ENCODE measurements at regions not wholly inside any gene's neighbourhood (a gene's known extent, or its start where the extent isn't known, plus 50 kb on each side); places are given as distances from the start of the nearest gene placed in this dataset.

- TF ChIP-seq CTCF (IDR thresholded peaks at IDR 0.05; ENCODE audit: low read length, missing control alignments) = no peak
- no peak for DNase-seq (ENCODE audit: low read depth)
- no peak overlapping the region for H3K4me3 ChIP-seq (replicated peaks; ENCODE audit: low read depth, low read length)
These were observed 620.6 kb downstream of the GALR1 start for GRCh38 chr18:77870199-77870598.

GRCh38 chr18:77870894-77871293 lies 621.2 kb downstream of the GALR1 start:
- TF ChIP-seq CTCF (IDR thresholded peaks at IDR 0.05; ENCODE audit: low read length, missing control alignments) = no peak
- no peak for DNase-seq (ENCODE audit: low read depth)
- H3K4me3 ChIP-seq (replicated peaks; ENCODE audit: low read depth, low read length) = no peak overlapping the region

- DNase-seq (ENCODE audit: low read depth) = no peak
- no peak for TF ChIP-seq CTCF (IDR thresholded peaks at IDR 0.05; ENCODE audit: low read length, missing control alignments)
- no peak overlapping the region for H3K4me3 ChIP-seq (replicated peaks; ENCODE audit: low read depth, low read length)
These were observed 622.5 kb downstream of the GALR1 start for GRCh38 chr18:77872166-77872565.

GRCh38 chr18:77876319-77876865 lies 626.7 kb downstream of the GALR1 start:
- no peak overlapping the region for H3K4me3 ChIP-seq (replicated peaks; ENCODE audit: low read depth, low read length)

GRCh38 chr18:77879829-77880228 lies 630.2 kb downstream of the GALR1 start:
- TF ChIP-seq CTCF (IDR thresholded peaks at IDR 0.05; ENCODE audit: low read length, missing control alignments) = no peak
- no peak overlapping the region for H3K4me3 ChIP-seq (replicated peaks; ENCODE audit: low read depth, low read length)
- no peak for DNase-seq (ENCODE audit: low read depth)

More at GRCh38 chr18:77876319-77876865, 626.7 kb downstream of the GALR1 start:
- TF ChIP-seq CTCF (IDR thresholded peaks at IDR 0.05; ENCODE audit: low read length, missing control alignments) = no peak
- no peak for DNase-seq (ENCODE audit: low read depth)

- TF ChIP-seq CTCF (IDR thresholded peaks at IDR 0.05; ENCODE audit: low read length, missing control alignments) = no peak
- DNase-seq (ENCODE audit: low read depth) = no peak
- no peak overlapping the region for H3K4me3 ChIP-seq (replicated peaks; ENCODE audit: low read depth, low read length)
These were observed 634.8 kb downstream of the GALR1 start for GRCh38 chr18:77884454-77884853.

- TF ChIP-seq CTCF (IDR thresholded peaks at IDR 0.05; ENCODE audit: low read length, missing control alignments) = no peak
- DNase-seq (ENCODE audit: low read depth) = no peak
- H3K4me3 ChIP-seq (replicated peaks; ENCODE audit: low read depth, low read length) = no peak overlapping the region
These were observed 644.4 kb downstream of the GALR1 start for GRCh38 chr18:77894060-77894459.

All from fibroblast of pulmonary artery (primary cell).